GM19035 (cell line): ENCODE measurements at regions not wholly inside any gene's neighbourhood (a gene's known extent, or its start where the extent isn't known, plus 50 kb on each side); places are given as distances from the start of the nearest gene placed in this dataset.

Experiments
- ATAC-seq: cut with Tn5 transposase; IDR thresholded peaks from one replicate; pipeline ENCODE4 v1.9.1; 2021; ENCODE audit not compliant: unreplicated experiment

DNA sequence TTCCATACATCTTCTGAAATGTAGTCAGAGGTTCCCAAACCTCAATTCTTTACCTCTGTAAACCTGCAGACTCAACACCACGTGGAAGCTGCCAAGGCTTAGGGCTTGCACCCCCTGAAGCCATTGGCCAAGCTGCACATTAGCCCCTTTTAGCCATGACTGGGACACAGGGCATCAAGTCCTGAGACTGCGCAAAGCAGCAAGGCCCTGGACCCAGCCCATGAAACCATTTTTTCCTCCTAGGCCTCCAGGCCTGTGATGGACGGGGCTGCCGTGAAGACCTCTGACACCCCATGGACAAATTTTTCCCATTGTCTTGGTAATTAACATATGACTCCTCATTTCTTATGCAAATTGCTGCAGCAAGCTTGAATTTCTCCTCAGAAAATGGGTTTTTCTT lies 727.8 kb downstream of the C6orf118 start:
- no peak for ATAC-seq

DNA sequence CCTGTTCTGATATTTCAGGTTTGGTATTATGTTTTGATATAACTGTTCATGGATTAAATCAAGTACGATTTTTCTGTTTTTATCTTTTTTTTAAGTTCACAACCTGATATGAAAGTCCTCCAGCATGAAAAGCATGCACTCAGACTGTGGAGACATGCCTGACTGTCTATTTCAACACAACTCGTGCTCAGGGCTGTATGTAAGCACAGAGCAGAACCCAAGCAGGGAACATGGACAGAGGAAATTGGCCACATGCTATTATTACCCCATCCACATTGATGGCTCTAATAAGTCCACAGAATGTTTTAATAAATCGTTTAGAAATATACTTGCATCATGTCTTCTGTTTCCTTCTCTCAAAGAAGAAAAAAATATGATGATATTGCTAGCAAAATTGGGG lies 730.4 kb downstream of the C6orf118 start:
- ATAC-seq: no peak

DNA sequence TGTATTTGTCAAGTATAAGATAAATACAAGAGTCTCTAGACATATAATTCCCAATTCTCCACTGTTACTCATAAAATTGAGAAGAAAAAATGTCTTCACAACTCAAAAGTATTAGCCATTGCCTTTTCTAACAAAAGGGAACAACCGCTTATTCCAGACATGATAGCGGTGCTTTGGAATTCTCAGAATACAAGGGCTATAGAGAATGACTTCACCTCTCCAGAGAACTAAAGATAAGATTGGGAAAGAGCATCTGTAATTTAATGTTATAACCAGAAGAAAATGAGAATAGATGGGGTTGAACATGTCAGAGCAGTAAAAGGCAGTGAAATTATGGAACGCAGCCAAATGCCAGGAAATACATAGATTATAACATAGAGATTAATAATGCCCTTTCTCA lies 730.8 kb downstream of the C6orf118 start:
- ATAC-seq: no peak

DNA sequence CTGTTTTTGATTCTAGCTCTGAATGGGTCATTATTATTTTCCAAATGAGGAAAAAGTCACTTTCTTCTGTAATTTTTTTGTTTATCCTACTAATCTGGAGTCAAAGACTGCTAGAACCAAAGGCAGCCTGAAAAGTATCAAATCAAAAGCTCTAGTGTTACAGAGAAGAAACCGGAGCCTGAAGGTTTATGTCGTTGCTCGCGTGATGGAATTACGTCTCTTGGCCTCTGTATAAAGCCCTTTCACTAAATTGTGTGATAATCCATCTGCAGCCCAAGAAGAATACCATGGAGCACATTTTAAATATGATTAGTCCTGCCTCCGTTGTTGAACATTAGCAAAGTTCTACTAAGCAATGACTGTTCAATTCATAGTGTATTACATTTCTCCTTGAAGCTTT lies 738.6 kb downstream of the C6orf118 start:
- no peak for ATAC-seq

- ATAC-seq: no peak
Observed at GRCh38 chr6:164569509-164569908, 739.9 kb downstream of the C6orf118 start.

GRCh38 chr6:164563924-164564323 lies 745.5 kb downstream of the C6orf118 start:
- ATAC-seq: no peak

DNA sequence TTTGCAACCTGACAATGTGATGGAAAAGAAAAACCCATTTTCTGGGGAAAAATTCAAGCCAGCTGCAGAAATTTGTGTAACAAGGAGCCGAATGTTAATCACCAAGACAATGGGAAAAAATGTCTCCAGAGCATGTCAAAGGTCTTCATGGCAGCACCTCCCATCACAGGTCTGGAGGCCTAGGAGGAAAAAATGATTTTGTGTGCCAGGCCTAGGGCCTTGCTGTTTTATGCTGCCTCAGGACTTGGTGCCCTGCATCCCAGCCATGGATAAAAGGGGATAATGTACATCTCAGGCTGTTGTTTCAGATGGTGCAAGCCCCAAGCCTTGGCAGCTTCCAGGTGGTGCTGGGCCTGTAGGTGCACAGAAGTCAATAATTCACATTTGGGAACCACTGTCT lies 747.7 kb downstream of the C6orf118 start:
- no peak for ATAC-seq

DNA sequence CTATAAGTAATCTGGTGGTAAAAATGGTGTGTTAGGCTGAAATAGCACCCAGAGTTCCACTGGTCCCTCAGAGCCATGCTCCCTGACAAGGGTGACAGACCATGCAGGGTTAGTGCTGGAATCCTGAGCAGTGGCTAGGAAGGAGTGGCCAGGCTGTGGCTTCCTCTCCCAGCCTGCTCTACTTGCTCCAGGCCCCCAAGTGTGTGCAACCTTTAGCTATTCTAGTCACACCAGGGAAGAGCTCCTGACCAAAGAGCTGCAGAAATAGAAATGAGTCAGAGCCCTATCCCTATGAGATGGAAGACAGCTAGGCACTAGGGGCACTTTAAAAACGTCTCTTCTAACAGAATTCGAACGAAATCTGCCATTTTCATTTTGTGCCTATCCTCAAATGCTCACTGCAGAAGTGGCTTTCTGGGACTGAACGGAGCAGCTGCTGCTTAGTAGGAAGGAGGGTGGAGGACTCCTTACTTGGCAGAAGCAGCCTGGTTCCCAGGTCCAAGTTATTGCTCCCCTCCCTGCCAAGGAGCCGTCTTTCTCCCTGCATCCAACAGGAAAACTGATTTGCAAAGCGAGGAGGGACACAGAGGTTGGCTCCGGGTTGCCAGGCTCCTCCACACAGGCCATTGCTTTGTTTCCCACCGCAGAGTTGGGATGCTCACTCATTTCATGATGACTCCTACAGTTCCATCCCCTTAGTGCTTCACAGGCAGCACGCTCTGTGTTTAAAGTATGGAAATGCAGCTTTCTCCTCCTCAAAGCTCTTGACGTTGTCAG lies 754.5 kb downstream of the C6orf118 start:
- ATAC-seq: no peak

- ATAC-seq: no peak
Observed at GRCh38 chr6:164554226-164554625, 755.2 kb downstream of the C6orf118 start.

GRCh38 chr6:164551706-164552105 lies 757.7 kb downstream of the C6orf118 start:
- ATAC-seq: no peak

- ATAC-seq: no peak
Observed at GRCh38 chr6:164547076-164547475, 762.3 kb downstream of the C6orf118 start.

DNA sequence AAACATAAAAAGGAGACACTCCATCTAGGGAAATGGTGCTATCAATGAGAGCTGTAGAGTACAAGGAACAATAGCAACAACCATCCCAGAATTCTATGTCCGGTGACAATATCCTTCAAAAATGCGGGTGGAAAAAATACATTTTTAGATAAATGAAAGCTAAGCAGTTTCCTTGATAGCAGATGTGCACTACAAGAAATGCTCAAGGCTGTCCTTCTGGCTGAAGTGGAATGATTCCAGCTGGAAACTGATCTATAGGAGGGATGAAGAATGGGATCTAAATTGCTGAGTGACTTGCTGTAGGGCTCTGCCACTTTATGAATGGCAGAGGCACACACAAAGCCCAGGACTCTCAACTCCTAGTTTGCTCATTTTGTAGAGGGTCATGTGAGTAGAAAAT lies 763.1 kb downstream of the C6orf118 start:
- ATAC-seq: no peak

DNA sequence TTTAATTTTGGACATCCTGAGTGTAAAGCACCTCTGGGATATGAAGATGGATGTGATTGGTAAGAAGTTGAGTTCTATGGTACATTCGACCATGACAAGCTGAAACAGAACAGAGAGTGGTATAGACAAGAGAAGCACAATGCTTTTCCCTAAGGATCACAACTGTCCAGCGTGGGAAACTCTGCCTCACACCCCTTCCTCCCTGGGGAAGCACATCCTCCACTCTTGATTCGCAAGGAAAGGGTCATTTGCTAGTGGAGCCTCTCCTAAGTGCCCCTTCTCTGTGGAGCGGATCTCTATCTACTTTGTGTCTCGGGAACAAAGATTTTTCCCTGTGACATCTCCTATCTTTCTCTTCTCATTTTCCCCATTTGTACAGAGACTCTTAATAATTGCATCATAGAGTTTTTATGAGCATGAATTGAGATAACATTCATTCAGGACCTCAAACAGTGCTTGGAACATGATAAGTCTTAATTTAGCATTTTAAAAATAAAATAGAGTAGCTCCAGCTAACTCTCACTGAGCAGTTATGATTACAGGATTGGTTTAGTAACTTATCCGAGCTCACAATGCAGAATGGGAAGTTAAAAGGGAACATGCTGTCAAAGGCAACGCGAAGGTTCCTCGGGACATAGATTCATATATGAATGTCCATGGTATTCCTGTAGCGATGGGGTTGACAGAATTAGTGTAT lies 775.2 kb downstream of the C6orf118 start:
- ATAC-seq: no peak

- no peak for ATAC-seq
Observed at GRCh38 chr6:164533045-164533362, 776.4 kb downstream of the C6orf118 start.

- ATAC-seq: no peak
Observed at GRCh38 chr6:164532198-164533044, 777.0 kb downstream of the C6orf118 start.

GRCh38 chr6:164531736-164532135 lies 777.7 kb downstream of the C6orf118 start:
- no peak for ATAC-seq

DNA sequence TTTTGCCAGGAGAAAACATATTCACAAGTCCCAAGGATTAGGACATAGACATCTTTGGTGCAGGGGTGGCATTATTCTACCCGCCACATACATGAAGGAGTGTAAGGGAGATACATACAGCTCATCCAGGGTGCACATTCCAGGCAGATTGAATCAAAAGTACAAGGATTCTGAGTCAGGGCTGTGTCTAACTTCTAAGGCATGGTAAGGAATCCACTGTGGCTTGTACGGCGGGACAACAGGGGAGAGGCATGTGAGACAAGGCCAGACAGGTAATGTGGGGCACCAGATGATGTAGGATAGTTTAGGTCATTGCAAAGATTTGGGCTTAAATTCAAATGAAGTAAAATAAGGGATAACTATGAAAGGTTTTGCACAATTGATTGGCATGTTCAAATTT lies 780.9 kb downstream of the C6orf118 start:
- no peak for ATAC-seq

DNA sequence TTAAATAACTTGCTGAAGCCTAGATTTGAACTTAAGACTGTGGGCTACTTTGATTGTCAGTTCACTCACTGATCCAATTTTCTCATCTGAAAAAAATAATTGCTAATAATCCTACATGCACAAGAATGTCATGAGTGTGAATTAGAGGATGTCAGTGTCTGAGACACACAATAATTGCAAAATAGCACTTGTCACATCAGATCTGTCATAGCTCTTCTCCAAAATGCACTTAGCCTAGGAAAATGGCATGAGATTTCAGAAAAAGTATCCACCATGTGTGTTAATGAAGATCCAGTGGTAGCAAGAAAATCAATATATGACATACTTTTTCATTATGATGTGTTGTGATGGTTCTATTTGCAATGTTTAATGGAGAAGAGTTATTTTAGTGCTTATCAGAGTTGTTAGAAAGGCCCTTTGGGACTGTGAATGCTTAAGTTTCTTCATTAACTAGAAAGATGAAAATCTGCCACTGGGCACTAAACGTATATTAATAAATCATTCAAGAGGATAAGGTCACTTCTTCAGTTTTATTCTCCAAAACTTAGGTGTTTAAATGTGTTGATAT lies 786.2 kb downstream of the C6orf118 start:
- ATAC-seq: no peak

DNA sequence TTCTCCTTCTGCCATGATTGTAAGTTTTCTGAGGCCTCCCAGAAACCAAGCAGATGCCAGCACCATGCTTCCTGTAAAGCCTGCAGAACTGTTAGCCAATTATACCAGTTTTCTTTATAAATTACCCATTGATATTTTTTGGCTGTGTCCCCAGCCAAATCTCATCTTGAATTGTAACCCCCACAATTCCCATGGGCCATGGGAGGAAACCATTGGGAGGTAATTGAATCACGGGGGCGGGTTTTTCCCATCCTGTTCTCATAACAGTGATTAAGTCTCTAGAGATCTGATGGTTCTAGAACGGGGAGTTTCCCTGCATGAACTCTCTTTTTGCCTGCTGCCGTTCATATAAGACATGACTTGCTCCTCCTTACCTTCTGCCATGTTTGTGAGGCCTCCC lies 788.5 kb downstream of the C6orf118 start:
- ATAC-seq: no peak

GRCh38 chr6:164507206-164507940 lies 802.0 kb downstream of the C6orf118 start:
- ATAC-seq: no peak

DNA sequence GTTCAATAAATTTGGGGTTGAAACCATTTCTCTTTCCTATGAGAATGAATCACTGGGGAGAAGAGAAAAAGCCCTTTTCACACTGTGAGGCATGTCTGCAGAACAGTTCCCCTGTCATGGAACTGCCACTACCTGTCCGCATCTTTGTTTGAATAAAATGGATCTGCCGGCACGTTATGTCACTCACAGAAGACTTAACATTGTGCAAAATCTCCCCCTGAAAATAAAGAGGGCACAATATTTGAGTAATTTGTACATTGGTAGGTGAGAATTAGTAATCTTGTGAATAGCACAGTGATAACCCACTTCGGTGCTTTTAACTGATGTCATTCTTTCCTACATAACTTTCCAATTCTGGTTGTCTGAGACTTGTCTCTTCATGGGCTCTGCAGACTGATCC lies 804.0 kb downstream of the C6orf118 start:
- no peak for ATAC-seq
